ENCODE measurements at regions not wholly inside any gene's neighbourhood (a gene's known extent, or its start where the extent isn't known, plus 50 kb on each side); places are given as distances from the start of the nearest gene placed in this dataset.

DNA sequence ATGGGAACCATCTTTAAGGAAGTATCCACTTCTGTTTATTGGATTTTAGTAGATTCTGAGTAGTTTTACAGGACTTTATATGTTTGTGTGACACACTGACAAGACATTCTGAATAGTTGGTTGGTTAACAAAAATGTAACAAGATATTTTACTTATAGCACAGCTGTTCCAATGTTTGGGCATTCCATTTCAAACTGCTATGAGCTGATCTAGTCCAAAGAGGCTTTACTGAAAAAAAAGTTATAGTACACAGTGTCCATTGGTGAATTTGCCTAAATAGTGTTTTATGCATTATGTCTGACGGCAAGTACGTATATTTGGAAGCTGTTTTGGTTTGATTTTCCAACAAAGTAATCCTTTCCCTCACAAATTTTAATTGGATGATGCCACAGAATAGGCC, 99.1 kb downstream of the SAMD9 start:
- intact Hi-C loops (cut with DNase I): no loop called here

DNA sequence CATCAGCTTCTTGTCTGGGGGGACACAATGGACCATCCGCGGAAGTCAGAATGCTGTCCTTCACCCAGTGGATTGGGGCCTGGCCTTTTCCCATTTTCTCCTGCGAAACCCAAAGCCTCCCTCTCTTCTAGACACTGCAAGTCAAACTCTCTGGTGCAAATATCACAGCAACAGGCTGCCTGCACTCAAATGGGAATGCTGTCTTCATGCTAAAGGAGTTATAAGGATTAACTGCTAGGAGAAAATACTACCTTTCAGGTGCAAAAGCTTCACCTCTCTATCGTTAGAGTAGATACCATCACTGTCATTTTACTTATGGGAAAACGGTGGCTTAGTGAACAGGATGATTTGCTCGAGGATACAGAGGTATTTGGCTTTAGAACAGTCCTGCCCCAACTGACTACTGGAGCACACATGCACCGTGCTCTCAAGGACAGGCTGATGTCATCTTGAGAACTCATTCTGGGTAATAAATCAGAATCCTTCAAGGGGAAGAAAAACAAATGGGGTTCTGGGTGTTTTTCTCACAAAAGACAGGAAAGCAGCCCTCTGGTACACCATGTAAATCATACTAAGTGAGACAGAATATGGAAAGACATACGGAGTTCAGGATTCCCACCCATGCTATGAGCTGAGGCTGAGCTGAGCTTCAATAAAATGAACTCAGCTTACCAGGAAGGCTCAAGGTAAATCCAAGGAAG, 100.9 kb downstream of the SAMD9 start:
- intact Hi-C loops (cut with DNase I): no loop called here

More for the DNA sequence above, 99.1 kb downstream of the SAMD9 start:
- DNase-seq: no peak

DNA sequence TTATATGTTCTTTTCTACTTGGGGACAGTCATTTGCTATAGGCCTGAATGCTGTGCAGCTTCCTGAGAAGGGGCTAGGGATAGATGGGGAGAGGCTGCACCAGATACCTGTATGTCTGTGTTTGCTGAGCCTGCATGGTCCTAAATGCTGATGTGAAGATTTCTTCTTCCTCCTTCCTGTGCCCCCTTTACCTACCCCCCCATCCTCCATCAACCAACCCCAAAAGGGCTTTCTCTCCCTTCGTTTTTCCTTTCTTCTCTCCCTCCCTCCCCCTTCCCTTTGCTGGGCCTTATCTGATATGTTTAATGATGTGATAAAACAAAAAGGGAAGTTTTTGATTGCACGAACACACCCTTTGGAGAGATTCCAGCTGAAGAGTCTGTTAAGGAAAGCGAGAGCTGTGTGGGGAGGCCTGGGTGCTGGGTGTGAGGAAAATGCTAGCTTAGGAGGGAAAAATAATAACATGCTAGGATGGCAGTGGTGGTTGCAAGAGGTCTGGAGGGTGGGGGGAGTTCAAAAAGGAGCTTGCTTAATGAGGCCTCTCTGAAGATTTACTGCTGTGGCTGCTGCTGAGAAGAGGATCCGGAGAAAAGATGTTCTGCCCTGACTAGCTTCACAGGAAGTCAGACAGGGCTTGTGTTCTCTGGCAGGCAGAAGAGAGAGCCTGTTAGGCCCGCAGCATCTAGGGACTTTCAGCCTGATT, 101.8 kb downstream of the SAMD9 start:
- intact Hi-C loops (cut with DNase I): no loop called here
- DNase-seq: no peak

More for the DNA sequence above, 100.9 kb downstream of the SAMD9 start:
- DNase-seq: no peak

DNA sequence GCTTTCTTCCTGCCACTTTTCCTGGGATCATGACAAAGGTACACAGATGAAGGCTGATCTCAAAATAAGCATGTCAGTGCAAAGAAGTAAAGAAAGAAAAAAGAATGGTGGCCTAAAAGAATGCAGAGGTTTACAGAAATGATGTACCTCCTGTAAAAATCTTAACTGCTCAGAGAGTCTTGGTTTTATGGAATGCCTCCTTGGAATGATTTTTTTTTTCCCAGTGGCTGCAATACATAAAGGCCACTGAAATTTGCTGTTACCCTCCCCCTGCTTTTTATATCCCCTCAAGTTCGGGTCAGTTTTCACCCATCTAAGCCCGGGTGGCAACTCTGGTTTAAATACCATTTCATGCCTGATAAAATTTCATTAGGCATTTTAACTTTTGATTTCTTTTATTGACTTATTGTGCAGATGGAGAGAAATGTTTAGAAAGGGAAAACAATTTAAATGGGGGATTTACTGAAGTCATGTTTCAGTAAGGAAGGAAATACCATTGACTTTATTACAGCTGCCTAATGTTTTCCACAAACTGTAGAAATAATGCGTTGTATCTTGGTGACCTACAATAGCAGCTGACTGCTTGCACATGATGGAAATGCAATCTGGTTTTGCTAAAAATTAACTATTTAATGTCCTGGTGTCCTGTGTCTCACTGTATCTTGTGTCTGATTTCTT, 102.5 kb downstream of the SAMD9 start:
- intact Hi-C loops (cut with DNase I): no loop called here
- DNase-seq: no peak

DNA sequence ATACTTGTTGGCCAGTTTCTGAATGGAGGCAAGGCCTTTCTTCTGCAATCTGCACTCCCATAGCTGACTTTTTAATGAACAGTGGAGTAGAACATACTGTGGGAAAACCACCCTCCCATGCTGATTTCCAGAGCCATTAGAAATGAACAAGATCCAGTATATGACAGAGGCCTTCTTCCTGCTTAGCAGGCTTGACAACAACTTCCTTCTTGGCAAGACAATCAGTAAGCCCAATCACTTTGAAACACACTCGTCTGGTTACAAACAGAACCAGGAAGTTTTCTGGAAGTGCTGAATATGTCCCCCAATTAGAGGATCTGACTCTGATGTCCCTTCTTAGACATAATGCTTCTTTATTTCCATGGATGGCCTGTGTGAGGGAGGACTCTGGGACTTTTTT, 103.4 kb downstream of the SAMD9 start:
- DNase-seq: no peak
- intact Hi-C loops (cut with DNase I): no loop called here

DNA sequence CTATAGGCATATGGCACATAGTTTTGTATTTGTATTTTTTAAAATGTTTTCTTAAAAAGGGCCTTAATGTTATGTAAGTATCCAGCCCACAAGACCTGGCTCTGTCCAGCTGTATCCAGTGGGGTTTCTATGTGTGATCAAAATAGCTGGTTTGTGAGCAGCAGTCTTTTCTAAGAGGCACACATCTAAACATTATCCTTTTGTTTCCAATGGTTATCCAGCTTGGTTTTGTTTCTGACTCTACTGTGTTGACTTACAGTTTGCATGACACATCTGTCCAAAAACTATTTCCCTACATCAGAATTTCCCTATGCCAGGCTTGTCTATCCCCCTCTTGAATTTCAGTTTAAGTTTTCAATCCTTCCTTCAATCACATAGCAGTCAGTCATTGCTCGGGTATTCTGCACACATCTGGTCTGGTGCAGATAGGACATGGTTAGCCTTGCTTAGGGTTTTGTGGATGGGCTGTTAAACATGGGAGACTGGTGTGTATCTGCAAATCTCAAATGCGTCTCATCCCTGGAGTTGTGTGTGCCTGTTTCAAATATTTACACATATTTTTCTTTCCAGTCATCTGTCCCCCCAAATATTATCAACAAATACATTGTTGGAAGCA, 104.2 kb downstream of the SAMD9 start:
- intact Hi-C loops (cut with DNase I): no loop called here

DNA sequence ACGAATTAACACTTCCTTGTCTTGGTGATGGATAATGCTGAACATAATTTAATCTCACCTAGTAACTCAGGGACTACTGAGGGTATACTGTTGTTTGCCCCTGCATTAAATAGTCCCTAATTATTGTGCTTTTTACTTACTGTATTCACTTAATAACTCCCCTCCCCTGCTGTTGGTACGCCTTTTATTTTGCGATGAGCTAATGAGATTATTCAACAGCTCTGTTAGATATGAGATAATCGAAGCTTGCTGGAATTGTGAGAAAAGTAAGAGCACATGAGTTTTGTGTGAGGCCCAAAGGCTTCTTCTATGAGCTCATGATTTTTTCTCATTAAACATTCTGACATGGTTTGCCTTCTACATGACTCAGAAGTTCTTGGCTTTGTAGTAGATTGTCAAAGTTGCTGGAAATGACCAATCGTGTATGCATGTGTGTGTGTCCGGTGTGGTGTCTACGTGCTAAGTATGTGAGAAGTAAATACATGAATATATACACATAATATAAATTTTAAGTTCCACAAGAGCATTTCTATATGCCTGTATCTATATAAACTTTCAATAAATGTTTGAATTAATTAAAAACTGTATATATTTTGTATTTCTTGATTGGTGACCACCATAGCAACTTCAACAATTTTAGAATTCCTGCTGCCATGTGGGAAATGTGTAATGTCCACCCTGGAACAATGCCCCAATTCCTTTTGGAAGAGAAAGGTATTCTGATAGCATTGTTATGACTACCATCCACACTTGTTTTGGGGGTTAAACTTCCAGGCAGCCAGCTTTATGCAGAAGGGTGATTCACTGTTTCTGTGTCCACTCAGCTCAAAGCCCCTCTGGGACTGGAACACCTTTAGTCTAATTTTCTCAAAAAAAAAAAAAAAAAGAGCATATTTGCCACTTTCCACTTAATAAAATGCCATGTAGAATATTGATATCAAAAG, 106.2 kb downstream of the SAMD9 start:
- intact Hi-C loops (cut with DNase I): no loop called here
- DNase-seq: no peak

More for the DNA sequence above, 104.2 kb downstream of the SAMD9 start:
- no peak for DNase-seq

DNA sequence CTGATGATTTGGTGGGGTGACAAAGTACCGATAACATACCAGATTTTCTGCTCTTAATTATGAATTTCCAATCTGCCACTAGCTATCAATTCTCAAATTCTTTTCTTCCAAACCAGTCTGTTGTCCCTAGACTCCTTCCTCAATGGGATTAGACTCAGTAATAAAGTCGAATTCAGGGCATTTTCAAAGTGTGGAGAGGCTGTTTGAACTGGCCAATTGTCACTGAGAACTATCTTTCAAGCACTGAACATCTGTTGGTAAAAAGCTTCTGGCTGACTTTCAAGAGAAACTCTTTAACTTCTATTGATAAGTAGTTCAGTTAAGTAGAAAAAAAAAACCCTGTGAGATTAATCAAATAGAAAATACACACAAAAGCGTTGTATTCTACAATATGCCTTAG, 108.9 kb downstream of the SAMD9 start:
- no peak for DNase-seq
- intact Hi-C loops (cut with DNase I): no loop called here

DNA sequence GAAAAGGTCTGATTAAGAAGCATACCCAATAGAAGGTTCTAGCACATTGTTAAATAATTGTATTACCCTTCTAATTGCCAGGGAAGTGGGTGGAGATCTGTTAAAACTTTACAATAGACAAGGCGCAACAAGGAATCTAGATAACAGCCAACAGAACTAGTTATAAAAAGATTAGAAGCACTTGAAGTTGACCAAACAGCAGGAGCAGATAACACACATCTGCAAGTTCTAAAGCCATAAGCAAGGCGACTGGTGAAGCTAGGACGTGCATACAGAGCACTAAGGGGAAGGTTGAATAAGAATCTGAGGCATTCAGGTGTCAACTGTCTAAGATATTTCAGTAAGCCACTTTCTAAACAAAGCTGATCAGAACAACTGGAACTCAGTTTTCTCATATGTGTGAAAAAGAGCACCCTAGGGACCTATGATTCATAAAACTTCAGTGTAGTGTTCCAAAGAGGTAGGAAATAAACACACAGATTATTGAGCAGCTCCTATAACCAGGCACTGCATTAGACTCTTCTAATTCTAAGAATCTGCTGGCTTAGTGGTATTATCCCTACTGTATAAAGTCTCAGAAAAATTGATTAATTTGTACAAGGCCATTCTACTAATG, 111.2 kb downstream of the SAMD9 start:
- intact Hi-C loops (cut with DNase I): no loop called here
- DNase-seq: no peak

DNA sequence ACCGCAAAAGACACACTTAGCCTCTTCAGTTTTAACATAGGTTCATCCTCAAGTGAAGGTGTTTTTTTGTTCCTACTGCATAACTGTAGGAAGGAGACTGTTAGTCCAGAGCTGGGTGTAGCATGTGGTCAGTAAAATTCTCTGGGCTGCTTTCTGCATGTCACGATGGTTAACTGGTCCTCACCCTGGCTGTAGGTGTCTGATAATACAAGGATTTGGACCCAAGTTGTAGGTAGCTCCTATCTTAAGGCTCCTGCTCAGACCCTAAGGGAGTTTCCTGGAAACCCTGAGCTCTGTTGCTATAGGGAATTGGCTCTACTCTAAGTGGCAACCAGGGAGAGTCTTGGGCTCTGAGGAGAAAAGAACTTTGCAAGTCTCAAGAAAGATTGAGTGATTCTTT, 112.9 kb downstream of the SAMD9 start:
- intact Hi-C loops (cut with DNase I): no loop called here

DNA sequence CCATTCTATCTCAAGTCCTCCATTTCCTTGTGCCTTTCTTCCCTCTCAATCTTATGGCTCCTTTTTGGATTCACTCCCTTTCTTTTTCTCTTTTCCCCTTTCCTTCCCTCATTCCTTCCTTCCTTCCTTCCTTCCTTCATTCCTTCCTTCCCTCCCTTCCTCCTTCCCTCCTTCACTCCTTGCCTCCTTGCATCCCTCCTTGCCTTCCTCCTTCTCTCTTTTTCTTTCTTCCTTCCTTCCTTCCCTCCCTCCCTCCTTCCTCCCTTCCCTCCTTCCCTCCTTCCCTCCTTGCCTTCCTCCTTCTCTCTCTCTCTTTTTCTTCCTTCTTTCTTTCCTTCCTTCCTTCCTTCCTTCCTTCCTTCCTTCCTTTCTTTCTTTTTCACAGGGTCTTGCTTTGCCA, 120.1 kb downstream of the SAMD9 start:
- intact Hi-C loops (cut with DNase I): no loop called here
- no peak for DNase-seq

More for the DNA sequence above, 112.9 kb downstream of the SAMD9 start:
- no peak for DNase-seq

DNA sequence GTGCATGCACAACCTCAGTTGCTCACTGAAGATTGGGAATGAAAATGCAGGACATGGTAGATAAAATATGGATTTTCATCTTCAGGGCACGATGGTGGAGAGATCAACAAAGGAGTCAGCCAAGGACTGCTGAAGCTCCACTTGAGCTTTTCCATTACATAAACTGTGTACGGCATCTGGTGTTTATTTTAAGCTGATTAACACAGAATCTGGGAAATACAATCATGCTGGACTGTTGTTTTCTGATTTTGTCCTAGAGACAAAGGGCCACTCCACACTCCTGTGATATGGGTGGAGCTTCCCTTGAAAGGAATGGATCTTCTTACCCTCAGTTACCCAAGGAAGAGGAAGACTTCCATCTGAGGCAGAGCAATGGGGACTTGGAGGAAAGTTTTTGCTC, 120.6 kb downstream of the SAMD9 start:
- intact Hi-C loops (cut with DNase I): no loop called here

DNA sequence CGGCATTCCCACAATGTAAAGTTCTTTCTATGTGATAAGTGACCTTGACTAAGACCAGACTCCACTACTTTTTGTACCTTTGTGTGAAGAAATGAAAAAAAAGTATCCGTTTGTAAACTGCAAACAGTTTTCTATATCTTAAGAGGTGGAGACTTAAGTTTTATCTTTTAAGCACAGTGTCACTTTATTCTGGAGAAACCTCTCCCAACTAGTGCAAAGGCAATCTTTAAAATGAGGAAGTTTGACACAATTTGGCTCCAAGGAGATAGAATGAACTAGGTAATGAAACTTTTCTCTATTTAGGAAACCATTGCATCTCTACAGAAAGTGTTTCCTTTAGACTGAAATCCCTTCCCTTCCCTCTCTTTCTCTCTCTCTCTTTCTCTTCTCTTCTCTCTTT, 122.9 kb downstream of the SAMD9 start:
- DNase-seq: no peak
- intact Hi-C loops (cut with DNase I): no loop called here

More for the DNA sequence above, 120.6 kb downstream of the SAMD9 start:
- no peak for DNase-seq

DNA sequence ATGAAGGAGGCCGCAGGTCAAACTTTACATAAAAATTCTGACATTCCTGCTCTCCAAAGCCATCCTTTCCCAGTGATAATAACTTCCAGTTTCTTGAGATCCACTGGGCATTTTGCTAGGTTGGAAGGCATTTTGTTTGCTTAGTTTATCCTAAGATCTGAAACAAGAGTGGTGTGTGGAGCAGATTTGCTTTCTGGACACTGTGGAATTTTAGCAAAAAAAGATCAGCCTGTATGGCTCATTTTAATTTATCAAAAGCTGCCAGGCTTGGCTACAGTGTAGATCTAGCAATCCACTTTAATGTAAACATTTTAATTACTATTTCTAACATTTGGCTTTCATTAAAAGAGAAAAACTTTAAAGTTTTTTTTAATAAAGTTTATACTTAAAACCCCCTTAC, 124.8 kb downstream of the SAMD9 start:
- no peak for DNase-seq
- intact Hi-C loops (cut with DNase I): no loop called here

DNA sequence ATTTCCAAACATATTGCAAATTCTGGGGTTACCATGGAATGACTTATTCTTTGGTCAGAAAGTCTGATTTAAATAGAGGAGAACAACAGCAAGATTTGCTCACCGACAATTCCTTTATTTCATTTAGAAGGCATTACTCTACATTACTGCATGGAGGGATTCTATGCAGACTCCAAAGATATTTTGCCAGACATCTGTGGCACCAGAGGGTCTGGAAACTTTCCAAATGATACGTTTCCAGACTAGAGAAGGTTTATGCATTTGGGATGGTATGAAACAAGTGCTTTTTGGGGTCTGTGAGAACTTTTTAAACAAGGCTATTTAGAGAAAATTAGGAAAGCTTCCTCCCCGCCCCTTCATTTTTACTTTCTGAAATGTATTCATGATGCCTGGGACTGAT, 125.3 kb downstream of the SAMD9 start:
- intact Hi-C loops (cut with DNase I): no loop called here
- no peak for DNase-seq

DNA sequence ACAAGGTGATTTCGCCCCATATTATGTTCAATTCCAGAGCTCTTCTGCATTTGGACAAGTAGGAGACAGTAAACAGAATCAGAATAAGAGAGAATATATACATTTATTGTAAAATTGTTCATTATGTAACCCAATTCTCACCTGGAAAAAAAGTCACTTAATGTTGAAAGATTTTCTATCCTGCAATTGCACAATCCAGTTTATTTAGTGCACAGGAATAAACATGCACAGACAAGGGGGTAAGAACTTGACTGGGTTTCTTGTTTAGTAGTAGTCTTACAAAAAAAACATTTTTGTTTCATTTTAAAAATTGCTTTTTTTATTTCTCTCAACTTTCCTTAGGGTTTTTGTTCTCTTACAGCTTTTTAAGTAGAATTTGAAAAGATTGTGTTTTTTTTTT, 126.6 kb downstream of the SAMD9 start:
- intact Hi-C loops (cut with DNase I): no loop called here
- no peak for DNase-seq

DNA sequence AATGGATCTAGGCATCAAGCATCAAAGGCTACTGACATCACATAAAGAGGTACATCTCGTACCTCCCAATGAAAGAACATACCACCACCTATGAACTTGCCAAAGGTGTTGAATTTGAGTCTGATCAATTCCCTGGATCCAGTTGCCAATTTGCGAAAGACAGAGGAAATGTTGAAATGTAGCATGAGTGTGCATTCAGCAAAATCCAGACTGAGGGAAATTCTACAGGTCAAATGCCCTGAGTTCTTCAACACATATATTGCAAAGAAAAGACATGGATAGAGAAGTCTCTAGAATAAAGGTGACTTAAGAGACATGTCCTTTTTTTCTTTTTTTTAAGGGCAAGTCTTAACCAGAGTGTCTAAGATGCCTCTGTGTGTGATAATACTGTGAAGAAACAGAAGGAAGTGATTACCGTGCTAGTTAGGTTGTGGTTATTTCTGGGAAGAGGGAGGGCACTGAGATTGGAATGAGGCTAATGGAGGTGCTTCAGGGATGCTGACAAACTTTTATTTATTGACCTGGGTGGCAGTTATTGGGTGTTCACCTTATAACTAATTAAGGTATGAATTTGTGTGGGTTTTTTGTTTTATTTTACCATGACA, 128.7 kb downstream of the SAMD9 start:
- intact Hi-C loops (cut with DNase I): no loop called here
- no peak for DNase-seq

DNA sequence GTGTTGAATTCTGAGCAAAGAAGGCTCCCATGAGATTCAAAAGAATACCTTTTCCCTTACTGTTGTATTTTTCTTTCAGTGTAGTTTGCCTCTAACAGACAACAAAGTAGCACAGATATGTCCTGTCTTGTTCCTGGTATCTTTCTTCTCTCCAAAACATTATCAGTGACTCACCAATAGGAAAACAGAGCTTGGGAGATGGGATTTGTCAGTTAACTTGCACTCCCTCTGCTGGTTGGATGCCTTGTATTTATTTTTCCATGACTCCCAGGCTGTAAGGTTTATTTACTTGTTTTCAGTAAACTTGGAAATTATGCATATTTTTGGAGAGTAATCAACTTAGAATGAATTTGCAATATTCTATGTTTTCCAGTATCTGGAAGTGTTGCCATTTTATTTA, 129.7 kb downstream of the SAMD9 start:
- DNase-seq: peak in 9 of 42 donors; percentile 4 to 45 (median 10)
- intact Hi-C loops (cut with DNase I): no loop called here

Measured in head of caudate nucleus (tissue), 42 donors.